Left lung (tissue), 4 donors: ENCODE measurements at regions not wholly inside any gene's neighbourhood (a gene's known extent, or its start where the extent isn't known, plus 50 kb on each side); places are given as distances from the start of the nearest gene placed in this dataset.

ENCODE experiments used
- ATAC-seq: fragments of 200-7000 bp; cut with Tn5 transposase; one replicate; pipeline ENCODE4 v1.9.1; 2020; ENCODE audit warnings: moderate library complexity
- DNase-seq, 4 donors: peaks; one replicate each; pipeline ENCODE4 v3.0.0-alpha.2; 2013 to 2020
- H3K27ac ChIP-seq, 2 donors: fragments of 200-600 bp; sonication (generic) in 1 of 2; one replicate each; pipeline versions ENCODE4 v1.5.0 to v1.8.0; 2020 to 2021
- H3K27me3 ChIP-seq, 2 donors: fragments of 200-600 bp; sonication (generic) in 1 of 2; one replicate each; pipeline versions ENCODE4 v1.5.0 to v1.8.0; 2020 to 2021
- H3K36me3 ChIP-seq, 2 donors: fragments of 200-600 bp; sonication (generic) in 1 of 2; one replicate each; pipeline versions ENCODE4 v1.5.0 to v1.8.0; 2020 to 2021
- H3K4me1 ChIP-seq, 2 donors: fragments of 200-600 bp; one replicate each; pipeline ENCODE4 v1.8.0; 2021
- H3K4me3 ChIP-seq, 2 donors: fragments of 200-600 bp; sonication (generic) in 1 of 2; one replicate each; pipeline versions ENCODE4 v1.5.0 to v1.8.0; 2020 to 2021; ENCODE audit warnings: mild to moderate bottlenecking in 1 of 2
- H3K9me3 ChIP-seq, 2 donors: fragments of 200-600 bp; sonication (generic) in 1 of 2; one replicate each; pipeline versions ENCODE4 v1.5.0 to v1.8.0; 2020 to 2021
- CTCF ChIP-seq, 2 donors: fragments of 200-600 bp; sonication (generic) in 1 of 2; IDR thresholded peaks; one replicate each; pipeline versions ENCODE4 v1.5.0 to v1.8.0; 2021; ENCODE audit warnings: antibody characterized with exemption in 2 of 2
- intact Hi-C, 2 donors: fragments of 100-400 bp; cut with DNase I; formaldehyde crosslinking; loops; one replicate each; pipeline versions ENCODE4 v1.11.2 to v1.14.2; 2022
- donor health status: DM: no; HTN: yes; CAD: no.
- donor health status: DM: no; HTN: no; CAD: no.

- no peak overlapping the region for H3K4me3 ChIP-seq
- H3K27ac ChIP-seq = no peak overlapping the region
- H3K36me3 ChIP-seq = no peaks in the 10 kb centered on the region
- no peaks in the 10 kb centered on the region for H3K27me3 ChIP-seq
- ATAC-seq = no peak
- no peaks in the 10 kb centered on the region for H3K4me1 ChIP-seq
- intact Hi-C loops = no loop called here
- no peak for DNase-seq
- TF ChIP-seq CTCF (IDR thresholded peaks at IDR 0.05) = no peak
- H3K9me3 ChIP-seq = no peaks in the 10 kb centered on the region
These were observed 292.3 kb upstream of the WWC1 start for GRCh38 chr5:167999182-167999581.

GRCh38 chr5:168001318-168001717 lies 290.1 kb upstream of the WWC1 start:
- Histone ChIP-seq H3K4me1 (no peaks in the 10 kb centered on the region), H3K4me3 (no peak overlapping the region), H3K9me3 (no peaks in the 10 kb centered on the region), H3K27me3 (no peaks in the 10 kb centered on the region), H3K27ac (no peak overlapping the region), H3K36me3 (no peaks in the 10 kb centered on the region)
- TF ChIP-seq CTCF (IDR thresholded peaks at IDR 0.05) = no peak
- DNase-seq (no peak), ATAC-seq (no peak)
- intact Hi-C loops = no loop called here

GRCh38 chr5:168002116-168002515 lies 289.3 kb upstream of the WWC1 start:
- ATAC-seq = no peak
- Histone ChIP-seq H3K36me3 (no peaks in the 10 kb centered on the region), H3K4me1 (no peaks in the 10 kb centered on the region), H3K27ac (no peak overlapping the region), H3K9me3 (no peaks in the 10 kb centered on the region), H3K27me3 (no peaks in the 10 kb centered on the region), H3K4me3 (no peak overlapping the region)
- DNase-seq = no peak
- no peak for TF ChIP-seq CTCF (IDR thresholded peaks at IDR 0.05)
- intact Hi-C loops = no loop called here

- no peak overlapping the region for H3K27ac ChIP-seq
- no peaks in the 10 kb centered on the region for H3K4me1 ChIP-seq
- H3K36me3 ChIP-seq = no peaks in the 10 kb centered on the region
- intact Hi-C loops = no loop called here
- DNase-seq (no peak), ATAC-seq (no peak)
- TF ChIP-seq CTCF (IDR thresholded peaks at IDR 0.05) = no peak
- H3K9me3 ChIP-seq = no peaks in the 10 kb centered on the region
- H3K4me3 ChIP-seq = no peak overlapping the region
- H3K27me3 ChIP-seq = no peaks in the 10 kb centered on the region
These were observed 286.4 kb upstream of the WWC1 start for GRCh38 chr5:168005093-168005492.

- no peak for ATAC-seq
- no peaks in the 10 kb centered on the region for H3K36me3 ChIP-seq
- no peak overlapping the region for H3K27ac ChIP-seq
- no peaks in the 10 kb centered on the region for H3K9me3 ChIP-seq
- H3K4me1 ChIP-seq = no peaks in the 10 kb centered on the region
- TF ChIP-seq CTCF (IDR thresholded peaks at IDR 0.05) = no peak
- intact Hi-C loops = no loop called here
- DNase-seq = no peak
- H3K27me3 ChIP-seq = no peaks in the 10 kb centered on the region
- no peak overlapping the region for H3K4me3 ChIP-seq
These were observed 285.5 kb upstream of the WWC1 start for GRCh38 chr5:168005936-168006335.
